WTC11 (cell line): ENCODE measurements at regions not wholly inside any gene's neighbourhood (a gene's known extent, or its start where the extent isn't known, plus 50 kb on each side); places are given as distances from the start of the nearest gene placed in this dataset.

Experiments used
- ATAC-seq: fragments of 200-7000 bp; cut with Tn5 transposase; 2 replicates; pipeline ENCODE4 v1.10.0; 2021; ENCODE audit warnings: mild to moderate bottlenecking, moderate library complexity
- CTCF ChIA-PET: fragments of 300-600 bp; sonication (Branson Sonifier 250); formaldehyde crosslinking; loops from one replicate; lab custom pipeline; 2021; ENCODE audit warnings: antibody characterized with exemption; lab: Charles Lee
- POLR2A ChIA-PET: fragments of 350-600 bp; sonication (Branson Sonifier 250); formaldehyde crosslinking; loops from one replicate; lab custom pipeline; 2021; ENCODE audit warnings: antibody characterized with exemption; lab: Charles Lee
- DNase-seq: peaks from one replicate; pipeline ENCODE4 v3.0.0; 2021; ENCODE audit warnings: low spot score
- H3K27ac Mint-ChIP-seq: 2 replicates; pipeline ENCODE4 v1.8.0; 2021; ENCODE audit warnings: mixed read lengths
- H3K27me3 Mint-ChIP-seq: 2 replicates; pipeline ENCODE4 v1.8.0; 2021; ENCODE audit warnings: low read depth, mild to moderate bottlenecking, moderate library complexity, mixed read lengths
- H3K36me3 Mint-ChIP-seq: 2 replicates; pipeline ENCODE4 v1.8.0; 2021; ENCODE audit warnings: mixed read lengths
- H3K4me1 Mint-ChIP-seq: 2 replicates; pipeline ENCODE4 v1.8.0; 2022; ENCODE audit warnings: mixed read lengths
- H3K4me3 Mint-ChIP-seq: 2 replicates; pipeline ENCODE4 v1.8.0; 2021; ENCODE audit warnings: mild to moderate bottlenecking, moderate library complexity, mixed read lengths
- H3K9me3 Mint-ChIP-seq: 2 replicates; pipeline ENCODE4 v1.8.0; 2021; ENCODE audit warnings: mixed read lengths
- CREB1 ChIP-seq: sonication (generic); formaldehyde crosslinking; IDR thresholded peaks from 2 replicates; pipeline ENCODE4 v1.8.0; 2023; ENCODE audit warnings: mild to moderate bottlenecking, missing genetic modification reagents
- CREM ChIP-seq: sonication (generic); formaldehyde crosslinking; IDR thresholded peaks from 2 replicates; pipeline ENCODE4 v1.8.1; 2022; ENCODE audit warnings: mild to moderate bottlenecking, missing genetic modification reagents, moderate library complexity
- ELF4 ChIP-seq: sonication (generic); formaldehyde crosslinking; IDR thresholded peaks from 2 replicates; pipeline ENCODE4 v1.8.1; 2022; ENCODE audit warnings: low read depth, mild to moderate bottlenecking, moderate library complexity, missing genetic modification reagents
- ETV6 ChIP-seq: sonication (generic); formaldehyde crosslinking; IDR thresholded peaks from 2 replicates; pipeline ENCODE4 v1.8.1; 2022; ENCODE audit warnings: mild to moderate bottlenecking, missing genetic modification reagents
- FOXK1 ChIP-seq: sonication (generic); formaldehyde crosslinking; IDR thresholded peaks from 2 replicates; pipeline ENCODE4 v1.8.0; 2022; ENCODE audit warnings: mild to moderate bottlenecking, moderate library complexity, missing genetic modification reagents
- GTF2I ChIP-seq: fragments of 250-450 bp; sonication (Bioruptor Pico); conservative IDR thresholded peaks from 2 replicates; pipeline ENCODE4 v1.4.0; 2021; ENCODE audit warnings: mild to moderate bottlenecking
- NFE2L1 ChIP-seq: sonication (generic); formaldehyde crosslinking; IDR thresholded peaks from 2 replicates; pipeline ENCODE4 v1.8.1; 2023; ENCODE audit warnings: missing genetic modification reagents
- NR2C2 ChIP-seq: sonication (generic); formaldehyde crosslinking; IDR thresholded peaks from 2 replicates; pipeline ENCODE4 v1.8.0; 2022; ENCODE audit warnings: mild to moderate bottlenecking, missing genetic modification reagents
- SMAD3 ChIP-seq: sonication (generic); formaldehyde crosslinking; IDR thresholded peaks from 2 replicates; pipeline ENCODE4 v1.8.0; 2022; ENCODE audit warnings: missing genetic modification reagents, mild to moderate bottlenecking, borderline replicate concordance
- SMAD4 ChIP-seq: sonication (generic); formaldehyde crosslinking; IDR thresholded peaks from 2 replicates; pipeline ENCODE4 v1.8.0; 2022; ENCODE audit warnings: mild to moderate bottlenecking, missing genetic modification reagents
- SP1 ChIP-seq: sonication (generic); formaldehyde crosslinking; conservative IDR thresholded peaks from 2 replicates; pipeline ENCODE4 v1.8.1; 2022; ENCODE audit warnings: missing genetic modification reagents
- TCF7 ChIP-seq: sonication (generic); formaldehyde crosslinking; IDR thresholded peaks from 2 replicates; pipeline ENCODE4 v1.8.0; 2022; ENCODE audit warnings: mild to moderate bottlenecking, low read depth, missing genetic modification reagents, moderate library complexity
- TP53 ChIP-seq: sonication (generic); formaldehyde crosslinking; IDR thresholded peaks from 2 replicates; pipeline ENCODE4 v1.8.1; 2023; ENCODE audit warnings: mild to moderate bottlenecking, missing genetic modification reagents
- ZNF232 ChIP-seq: sonication (generic); formaldehyde crosslinking; IDR thresholded peaks from 2 replicates; pipeline ENCODE4 v1.8.0; 2022; ENCODE audit warnings: mild to moderate bottlenecking, missing genetic modification reagents
- TF ChIP-seq, protein P1 (sequence below): sonication (generic); formaldehyde crosslinking; conservative IDR thresholded peaks from 2 replicates; pipeline ENCODE4 v1.8.1; 2022; ENCODE audit warnings: mild to moderate bottlenecking, missing genetic modification reagents
- TF ChIP-seq, protein P2 (sequence below): sonication (generic); formaldehyde crosslinking; IDR thresholded peaks from 2 replicates; pipeline ENCODE4 v1.8.1; 2023; ENCODE audit warnings: mild to moderate bottlenecking, moderate library complexity, missing genetic modification reagents
- TF ChIP-seq, protein P3 (sequence below): fragments of 250-450 bp; sonication (Bioruptor Pico); IDR thresholded peaks from 2 replicates; pipeline ENCODE4 v1.9.0; 2021; ENCODE audit warnings: moderate library complexity, mild to moderate bottlenecking, inconsistent platforms, borderline replicate concordance
- TF ChIP-seq, protein P4 (sequence below): sonication (generic); formaldehyde crosslinking; IDR thresholded peaks from 2 replicates; pipeline ENCODE4 v1.8.1; 2022; ENCODE audit warnings: mild to moderate bottlenecking, moderate library complexity, missing genetic modification reagents
- TF ChIP-seq, protein P5 (sequence below): sonication (generic); formaldehyde crosslinking; IDR thresholded peaks from 2 replicates; pipeline ENCODE4 v1.8.1; 2022; ENCODE audit warnings: missing genetic modification reagents, borderline replicate concordance
- TF ChIP-seq, protein P6 (sequence below): sonication (generic); formaldehyde crosslinking; conservative IDR thresholded peaks from 2 replicates; pipeline ENCODE4 v1.8.1; 2023; ENCODE audit warnings: mild to moderate bottlenecking, low read depth, missing genetic modification reagents, moderate library complexity

DNA sequence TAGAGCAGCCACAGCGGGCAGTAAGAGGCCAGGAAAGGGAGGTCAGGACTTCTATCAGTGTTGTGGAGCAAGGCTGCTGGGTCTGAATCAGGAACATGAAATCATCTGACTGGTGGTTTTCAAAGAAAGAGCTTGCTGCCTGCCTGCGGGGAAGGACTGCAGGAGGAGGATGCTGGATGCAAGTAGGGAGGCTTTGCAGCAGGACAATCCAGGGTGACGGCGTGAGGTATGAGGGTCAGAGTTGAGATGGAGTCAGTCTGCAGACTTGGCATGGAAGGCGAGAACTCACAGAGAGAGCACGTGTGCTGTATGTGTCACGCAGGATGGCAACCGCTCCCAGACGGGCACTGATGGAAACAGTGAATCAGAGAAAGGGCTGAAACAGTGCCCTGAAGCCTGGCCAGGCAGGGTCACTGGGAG is 59.2 kb upstream of the CD93 start:
- H3K4me1 Mint-ChIP-seq = no peaks in the 10 kb centered on the region
- H3K4me3 Mint-ChIP-seq = no peak overlapping the region
- POLR2A ChIA-PET = interaction anchor here (1.0 kb wide), 1 partner anchor 13 kb away, joined by 3 read pairs; no protein-coding TSS in a partner anchor
- TF ChIP-seq, protein P1, sequence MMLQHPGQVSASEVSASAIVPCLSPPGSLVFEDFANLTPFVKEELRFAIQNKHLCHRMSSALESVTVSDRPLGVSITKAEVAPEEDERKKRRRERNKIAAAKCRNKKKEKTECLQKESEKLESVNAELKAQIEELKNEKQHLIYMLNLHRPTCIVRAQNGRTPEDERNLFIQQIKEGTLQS = no peak
- TF ChIP-seq, protein P2, sequence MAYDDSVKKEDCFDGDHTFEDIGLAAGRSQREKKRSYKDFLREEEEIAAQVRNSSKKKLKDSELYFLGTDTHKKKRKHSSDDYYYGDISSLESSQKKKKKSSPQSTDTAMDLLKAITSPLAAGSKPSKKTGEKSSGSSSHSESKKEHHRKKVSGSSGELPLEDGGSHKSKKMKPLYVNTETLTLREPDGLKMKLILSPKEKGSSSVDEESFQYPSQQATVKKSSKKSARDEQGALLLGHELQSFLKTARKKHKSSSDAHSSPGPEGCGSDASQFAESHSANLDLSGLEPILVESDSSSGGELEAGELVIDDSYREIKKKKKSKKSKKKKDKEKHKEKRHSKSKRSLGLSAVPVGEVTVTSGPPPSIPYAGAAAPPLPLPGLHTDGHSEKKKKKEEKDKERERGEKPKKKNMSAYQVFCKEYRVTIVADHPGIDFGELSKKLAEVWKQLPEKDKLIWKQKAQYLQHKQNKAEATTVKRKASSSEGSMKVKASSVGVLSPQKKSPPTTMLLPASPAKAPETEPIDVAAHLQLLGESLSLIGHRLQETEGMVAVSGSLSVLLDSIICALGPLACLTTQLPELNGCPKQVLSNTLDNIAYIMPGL = no peak
- TF ChIP-seq TP53 (CRISPR knock-in tag) (no peak), FOXK1 (CRISPR knock-in tag) (no peak)
- TF ChIP-seq, all 79 proteins: peak for 0
- Mint-ChIP-seq H3K27ac (no peak overlapping the region), H3K27me3 (no peaks in the 10 kb centered on the region), H3K36me3 (no peaks in the 10 kb centered on the region), H3K9me3 (peaks cover 13% of the 10 kb centered on the region)
- no peak for DNase-seq
- CTCF ChIA-PET = interaction anchor here (2.9 kb wide), 1 partner anchor 55 kb away, joined by 8 read pairs; no protein-coding TSS in a partner anchor
- ATAC-seq = no peak

DNA sequence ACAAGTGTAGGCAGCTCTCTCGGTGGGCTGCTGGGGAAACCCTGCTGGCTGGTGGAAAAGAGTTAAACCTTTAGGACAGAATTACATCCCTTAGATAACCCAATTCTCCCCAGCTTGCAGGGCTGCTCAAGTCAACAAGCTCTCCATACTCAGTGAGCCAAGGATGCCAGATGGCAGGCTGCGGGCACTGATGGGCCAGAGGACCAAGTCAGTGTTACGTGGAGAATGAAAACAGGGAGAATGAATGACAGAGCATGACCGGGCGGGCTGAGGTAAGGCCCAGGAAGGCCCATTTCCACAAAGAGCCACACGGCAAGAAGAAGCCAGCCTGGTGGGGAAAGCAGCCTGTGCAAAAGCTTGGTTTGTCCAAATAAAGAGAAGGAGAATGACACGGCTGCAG is 58.7 kb upstream of the CD93 start:
- no peak for TF ChIP-seq ETV6 (CRISPR knock-in tag)
- no peak for TF ChIP-seq ELF4 (CRISPR knock-in tag)
- no peak for TF ChIP-seq CREM
- peaks cover 13% of the 10 kb centered on the region for H3K9me3 Mint-ChIP-seq

DNA sequence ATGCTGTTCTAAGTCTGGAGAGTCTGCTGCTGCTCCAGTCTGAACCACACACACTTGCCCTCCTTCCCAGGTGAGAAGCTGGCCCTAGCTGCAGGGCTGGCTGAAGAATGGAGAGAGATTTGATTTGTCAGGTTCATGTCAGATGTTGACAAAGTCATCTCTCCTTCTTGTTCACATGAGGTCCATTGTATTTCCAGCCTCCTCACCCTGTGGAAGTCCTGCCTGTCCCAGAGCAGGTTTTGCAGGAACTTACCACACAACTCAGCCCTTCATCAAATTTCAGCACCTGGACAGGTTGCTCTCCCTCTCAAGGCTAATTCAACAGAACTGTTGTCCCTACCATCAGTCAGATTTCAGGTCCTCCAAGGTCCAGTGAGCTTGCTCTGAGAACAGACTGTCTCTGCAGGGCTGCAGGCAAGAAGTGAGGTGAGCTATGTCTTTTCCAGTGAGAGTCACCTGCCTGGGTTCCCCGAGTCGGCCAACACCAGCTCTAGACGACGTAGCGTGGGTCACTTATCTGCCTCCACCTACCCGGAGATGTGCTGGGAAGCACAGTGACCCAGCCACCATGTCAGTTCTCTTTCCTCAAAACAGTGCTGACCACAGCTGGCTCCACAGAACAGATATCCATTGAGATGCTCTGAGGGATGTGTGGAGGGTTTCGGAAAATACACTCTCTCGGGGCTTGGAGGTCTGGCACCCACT is 58.0 kb upstream of the CD93 start:
- peaks cover 13% of the 10 kb centered on the region for H3K9me3 Mint-ChIP-seq
- H3K4me3 Mint-ChIP-seq = no peak overlapping the region
- no peaks in the 10 kb centered on the region for H3K36me3 Mint-ChIP-seq
- TF ChIP-seq, protein P3, sequence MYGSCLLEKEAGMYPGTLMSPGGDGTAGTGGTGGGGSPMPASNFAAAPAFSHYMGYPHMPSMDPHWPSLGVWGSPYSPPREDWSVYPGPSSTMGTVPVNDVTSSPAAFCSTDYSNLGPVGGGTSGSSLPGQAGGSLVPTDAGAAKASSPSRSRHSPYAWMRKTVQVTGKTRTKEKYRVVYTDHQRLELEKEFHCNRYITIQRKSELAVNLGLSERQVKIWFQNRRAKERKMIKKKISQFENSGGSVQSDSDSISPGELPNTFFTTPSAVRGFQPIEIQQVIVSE (CRISPR knock-in tag) = no peak
- no peak for TF ChIP-seq TP53 (CRISPR knock-in tag)
- TF ChIP-seq CREB1 (CRISPR knock-in tag) = no peak
- TF ChIP-seq, protein P4, sequence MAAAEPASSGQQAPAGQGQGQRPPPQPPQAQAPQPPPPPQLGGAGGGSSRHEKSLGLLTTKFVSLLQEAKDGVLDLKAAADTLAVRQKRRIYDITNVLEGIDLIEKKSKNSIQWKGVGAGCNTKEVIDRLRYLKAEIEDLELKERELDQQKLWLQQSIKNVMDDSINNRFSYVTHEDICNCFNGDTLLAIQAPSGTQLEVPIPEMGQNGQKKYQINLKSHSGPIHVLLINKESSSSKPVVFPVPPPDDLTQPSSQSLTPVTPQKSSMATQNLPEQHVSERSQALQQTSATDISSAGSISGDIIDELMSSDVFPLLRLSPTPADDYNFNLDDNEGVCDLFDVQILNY (CRISPR knock-in tag) = no peak
- TF ChIP-seq, protein P5, sequence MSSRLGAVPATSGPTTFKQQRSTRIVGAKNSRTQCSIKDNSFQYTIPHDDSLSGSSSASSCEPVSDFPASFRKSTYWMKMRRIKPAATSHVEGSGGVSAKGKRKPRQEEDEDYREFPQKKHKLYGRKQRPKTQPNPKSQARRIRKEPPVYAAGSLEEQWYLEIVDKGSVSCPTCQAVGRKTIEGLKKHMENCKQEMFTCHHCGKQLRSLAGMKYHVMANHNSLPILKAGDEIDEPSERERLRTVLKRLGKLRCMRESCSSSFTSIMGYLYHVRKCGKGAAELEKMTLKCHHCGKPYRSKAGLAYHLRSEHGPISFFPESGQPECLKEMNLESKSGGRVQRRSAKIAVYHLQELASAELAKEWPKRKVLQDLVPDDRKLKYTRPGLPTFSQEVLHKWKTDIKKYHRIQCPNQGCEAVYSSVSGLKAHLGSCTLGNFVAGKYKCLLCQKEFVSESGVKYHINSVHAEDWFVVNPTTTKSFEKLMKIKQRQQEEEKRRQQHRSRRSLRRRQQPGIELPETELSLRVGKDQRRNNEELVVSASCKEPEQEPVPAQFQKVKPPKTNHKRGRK (CRISPR knock-in tag) = no peak
- TF ChIP-seq SP1 (CRISPR knock-in tag) = no peak
- TF ChIP-seq SMAD4 (CRISPR knock-in tag) = no peak
- TF ChIP-seq, protein P2 = no peak
- no peak for TF ChIP-seq SMAD3 (CRISPR knock-in tag)
- no peak for TF ChIP-seq NFE2L1
- TF ChIP-seq NR2C2 (CRISPR knock-in tag) = no peak
- TF ChIP-seq ZNF232 = no peak
- TF ChIP-seq, protein P6, sequence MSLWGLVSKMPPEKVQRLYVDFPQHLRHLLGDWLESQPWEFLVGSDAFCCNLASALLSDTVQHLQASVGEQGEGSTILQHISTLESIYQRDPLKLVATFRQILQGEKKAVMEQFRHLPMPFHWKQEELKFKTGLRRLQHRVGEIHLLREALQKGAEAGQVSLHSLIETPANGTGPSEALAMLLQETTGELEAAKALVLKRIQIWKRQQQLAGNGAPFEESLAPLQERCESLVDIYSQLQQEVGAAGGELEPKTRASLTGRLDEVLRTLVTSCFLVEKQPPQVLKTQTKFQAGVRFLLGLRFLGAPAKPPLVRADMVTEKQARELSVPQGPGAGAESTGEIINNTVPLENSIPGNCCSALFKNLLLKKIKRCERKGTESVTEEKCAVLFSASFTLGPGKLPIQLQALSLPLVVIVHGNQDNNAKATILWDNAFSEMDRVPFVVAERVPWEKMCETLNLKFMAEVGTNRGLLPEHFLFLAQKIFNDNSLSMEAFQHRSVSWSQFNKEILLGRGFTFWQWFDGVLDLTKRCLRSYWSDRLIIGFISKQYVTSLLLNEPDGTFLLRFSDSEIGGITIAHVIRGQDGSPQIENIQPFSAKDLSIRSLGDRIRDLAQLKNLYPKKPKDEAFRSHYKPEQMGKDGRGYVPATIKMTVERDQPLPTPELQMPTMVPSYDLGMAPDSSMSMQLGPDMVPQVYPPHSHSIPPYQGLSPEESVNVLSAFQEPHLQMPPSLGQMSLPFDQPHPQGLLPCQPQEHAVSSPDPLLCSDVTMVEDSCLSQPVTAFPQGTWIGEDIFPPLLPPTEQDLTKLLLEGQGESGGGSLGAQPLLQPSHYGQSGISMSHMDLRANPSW = no peak
- TF ChIP-seq TCF7 (CRISPR knock-in tag) = no peak
- no peak for TF ChIP-seq GTF2I (CRISPR knock-in tag)

More for the DNA sequence above, 58.7 kb upstream of the CD93 start:
- DNase-seq (no peak), ATAC-seq (no peak)
- H3K4me3 Mint-ChIP-seq = no peak overlapping the region
- CTCF ChIA-PET = interaction anchor here (0.9 to 2.9 kb wide), 2 partner anchors 55 to 56 kb away, joined by 3 to 8 read pairs; no protein-coding TSS in a partner anchor
- H3K27ac Mint-ChIP-seq = no peak overlapping the region
- no peaks in the 10 kb centered on the region for H3K27me3 Mint-ChIP-seq
- no peaks in the 10 kb centered on the region for H3K36me3 Mint-ChIP-seq
- H3K4me1 Mint-ChIP-seq = no peaks in the 10 kb centered on the region
- POLR2A ChIA-PET = interaction anchor here (1.0 kb wide), 1 partner anchor 13 kb away, joined by 3 read pairs; no protein-coding TSS in a partner anchor

More for the DNA sequence above, 58.0 kb upstream of the CD93 start:
- Mint-ChIP-seq H3K27ac (no peak overlapping the region), H3K4me1 (no peaks in the 10 kb centered on the region), H3K27me3 (no peaks in the 10 kb centered on the region)
- ChIA-PET CTCF (interaction anchor here (0.9 to 2.9 kb wide), 3 partner anchors 54 to 93 kb away, joined by 3 to 8 read pairs (median 7); no protein-coding TSS in a partner anchor), POLR2A (no interaction called here)
- no peak for DNase-seq
- no peak for ATAC-seq
